NCI-H2196 treated with DMSO at 0.1 percent for 48 hours (cell line): ENCODE measurements at regions not wholly inside any gene's neighbourhood (a gene's known extent, or its start where the extent isn't known, plus 50 kb on each side); places are given as distances from the start of the nearest gene placed in this dataset.
"Not testable (repeated sequence)": the region's sequence is repeated elsewhere in the genome, so short reads cannot be mapped to it uniquely, and the experiment has no call there.

Source experiments
- DNase-seq: peaks from one replicate; lab custom pipeline; 2025; ENCODE audit not compliant: unreplicated experiment; lab: John Stamatoyannopoulos, UW

- DNase-seq: no peak
Measured at GRCh38 chr12:20017802-20018201, 350.5 kb upstream of the PDE3A start.

DNA sequence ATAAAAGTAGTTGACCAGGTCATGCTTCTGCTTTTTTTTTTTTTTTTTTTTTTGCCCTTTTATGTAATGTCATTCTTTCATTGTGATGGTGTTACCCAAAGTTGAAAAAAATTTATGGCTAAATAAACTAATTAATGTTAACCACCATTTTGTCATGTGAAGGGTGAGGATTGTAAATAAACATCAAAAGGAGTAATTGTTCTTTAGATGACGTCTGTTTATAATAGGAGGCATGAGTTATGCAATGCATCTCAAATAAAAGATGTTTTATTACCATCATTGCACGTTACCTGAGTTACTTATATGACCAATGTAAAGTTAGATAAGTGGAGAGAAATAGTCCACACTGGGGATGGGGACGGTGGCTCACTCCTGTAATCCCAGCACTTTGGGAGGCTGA, 349.9 kb upstream of the PDE3A start:
- no peak for DNase-seq

DNA sequence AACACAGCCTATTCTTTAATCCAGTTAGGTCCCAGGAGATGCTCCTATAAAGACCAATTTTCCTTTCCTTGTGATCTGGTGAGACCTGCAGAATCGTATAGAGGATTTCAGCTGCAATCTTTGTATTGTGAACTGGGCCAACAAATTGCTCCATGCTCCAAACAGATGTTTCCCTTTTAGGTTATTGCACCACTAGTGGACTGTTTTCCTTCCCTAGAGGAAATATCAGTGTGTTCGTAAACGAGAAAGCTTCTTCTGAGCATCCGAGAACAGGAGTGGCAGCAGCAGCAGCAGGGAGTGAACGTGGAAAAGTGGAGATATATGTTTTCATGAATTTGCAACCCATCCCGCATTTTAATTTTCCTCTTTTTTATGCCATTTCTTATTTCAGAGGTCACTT, 344.1 kb upstream of the PDE3A start:
- DNase-seq: no peak

DNA sequence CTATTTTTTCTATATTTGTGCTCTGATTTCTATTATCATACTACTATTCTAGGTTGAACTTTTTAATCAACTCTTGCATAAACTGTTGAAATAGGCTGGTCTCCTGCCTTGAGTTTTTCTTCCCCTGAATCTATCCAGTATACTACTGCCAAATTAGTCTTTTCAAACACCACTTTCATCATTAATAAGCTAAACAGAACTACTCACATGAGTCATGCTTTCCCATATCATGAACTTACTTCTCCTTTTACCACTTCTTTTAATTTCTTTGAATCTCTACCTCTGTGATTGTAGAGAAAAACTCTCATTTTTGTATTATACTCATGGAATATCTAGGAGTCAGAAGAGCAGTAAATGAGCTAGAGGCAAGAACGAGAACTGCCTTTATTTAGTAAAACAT, 340.3 kb upstream of the PDE3A start:
- DNase-seq: no peak

DNA sequence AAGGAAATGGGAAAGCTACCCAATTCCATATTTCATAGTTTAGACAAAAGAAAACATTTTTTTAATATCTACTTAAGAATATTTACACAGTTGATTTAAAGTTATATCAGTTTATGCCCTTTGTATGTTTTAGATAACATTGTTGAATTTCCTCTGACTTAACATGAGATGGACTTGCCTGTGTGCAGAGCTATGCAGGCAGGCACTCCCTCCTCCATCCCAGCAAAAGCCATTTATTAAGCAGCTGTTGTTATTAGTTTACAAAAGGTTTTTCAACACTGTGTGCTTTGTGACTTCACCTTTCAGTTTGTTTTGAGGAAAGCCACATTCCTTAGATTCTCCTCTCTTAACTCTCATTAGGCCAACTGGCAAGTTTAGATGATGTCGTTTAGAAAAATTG, 337.5 kb upstream of the PDE3A start:
- no peak for DNase-seq

DNA sequence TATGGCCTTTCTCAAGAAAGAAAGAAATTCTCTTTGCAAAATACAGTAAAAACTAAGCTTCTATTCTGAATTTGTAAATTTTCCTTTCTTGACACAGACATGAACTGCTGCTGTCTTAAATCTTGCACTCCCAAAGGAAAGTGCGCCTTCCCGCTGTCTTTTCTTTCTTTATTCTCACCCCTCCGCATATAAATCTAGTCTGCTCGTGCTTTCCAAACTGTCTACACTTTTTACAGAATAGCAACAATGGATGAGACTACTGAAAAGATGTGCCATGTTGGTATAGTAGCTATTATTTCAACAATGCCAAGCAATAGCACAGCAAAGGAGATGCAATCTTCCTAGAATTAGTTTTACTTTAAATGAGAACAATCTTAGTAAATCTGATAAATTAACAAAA, 328.8 kb upstream of the PDE3A start:
- DNase-seq: no peak

DNA sequence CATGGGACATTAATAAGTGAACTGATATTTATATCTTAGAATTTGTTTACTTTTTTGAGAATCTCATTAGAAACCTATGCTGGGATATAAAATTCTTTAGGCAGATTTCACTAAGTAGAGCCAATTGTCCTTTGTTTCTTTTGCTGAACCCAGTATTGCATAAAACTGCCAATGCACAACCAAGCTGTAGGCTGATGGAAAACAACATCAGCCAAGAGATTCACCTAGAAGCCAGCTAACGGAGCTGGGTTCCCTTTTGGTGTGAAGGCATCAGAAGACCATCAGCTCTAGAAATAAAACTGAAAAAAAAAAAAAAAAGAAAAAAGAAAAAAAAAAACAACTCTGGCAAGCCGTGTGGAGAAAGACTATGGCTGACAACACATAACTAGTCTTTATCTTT, 328.2 kb upstream of the PDE3A start:
- no peak for DNase-seq

DNA sequence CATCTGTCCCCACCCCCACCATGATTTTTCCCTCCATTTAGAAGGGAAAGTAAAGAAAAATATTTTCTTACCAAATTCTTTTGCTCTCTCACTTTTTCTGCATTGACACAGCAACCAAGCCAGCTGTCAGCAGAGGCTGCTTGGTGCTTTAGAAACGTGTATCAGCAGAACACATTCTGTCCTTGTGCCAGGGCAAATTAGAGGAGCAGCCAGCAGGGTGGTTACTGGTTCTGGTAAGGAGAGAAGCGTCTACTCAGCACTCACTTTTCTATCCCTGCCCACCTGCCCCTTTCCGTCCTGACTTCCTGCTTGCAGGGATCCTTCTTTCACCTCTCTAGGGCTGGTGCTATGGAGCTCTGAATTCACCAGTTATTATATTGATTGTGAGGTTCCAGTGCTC, 327.5 kb upstream of the PDE3A start:
- DNase-seq: no peak

DNA sequence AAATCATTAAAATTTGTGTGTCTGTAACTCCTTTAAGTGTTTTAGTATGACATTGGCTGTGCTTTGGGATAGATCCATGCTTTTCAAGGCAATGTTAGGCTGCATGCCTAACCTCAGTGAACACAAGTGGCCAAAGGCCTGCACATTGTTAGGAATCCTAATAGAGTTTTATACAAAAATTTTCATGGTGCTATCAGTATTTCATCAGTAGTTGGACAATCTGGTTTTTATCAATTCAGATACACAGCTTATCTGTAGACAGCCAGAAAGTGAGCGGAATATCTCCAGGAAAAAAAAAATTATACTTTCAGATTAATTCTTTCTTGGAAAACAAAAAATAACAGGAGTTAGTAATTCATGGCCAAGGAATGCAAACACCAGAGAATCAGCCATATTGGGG, 324.0 kb upstream of the PDE3A start:
- no peak for DNase-seq

- no peak for DNase-seq
Measured at GRCh38 chr12:20044846-20045245, 323.5 kb upstream of the PDE3A start.

GRCh38 chr12:20047901-20048300, 320.4 kb upstream of the PDE3A start:
- DNase-seq: no peak

DNA sequence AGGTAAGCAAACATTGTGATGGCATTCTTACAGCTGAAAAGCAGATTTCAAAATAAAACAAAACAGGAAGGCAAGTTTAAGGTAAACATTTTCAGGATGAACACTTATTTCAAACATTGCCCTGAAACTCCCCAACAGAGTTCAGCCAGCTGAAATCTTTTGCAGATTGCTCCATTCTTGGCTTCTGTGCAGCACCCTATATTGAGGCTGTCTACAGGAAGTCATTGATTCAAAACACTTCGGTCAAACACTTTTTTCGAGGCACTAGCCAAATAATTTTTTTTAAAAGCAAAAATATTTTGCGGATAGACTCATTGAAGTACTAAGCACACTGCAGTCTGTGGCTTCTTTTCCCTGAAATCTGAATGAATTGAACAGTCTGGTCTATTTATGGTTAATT, 318.1 kb upstream of the PDE3A start:
- DNase-seq: no peak

GRCh38 chr12:20053782-20054181, 314.6 kb upstream of the PDE3A start:
- DNase-seq: no peak

DNA sequence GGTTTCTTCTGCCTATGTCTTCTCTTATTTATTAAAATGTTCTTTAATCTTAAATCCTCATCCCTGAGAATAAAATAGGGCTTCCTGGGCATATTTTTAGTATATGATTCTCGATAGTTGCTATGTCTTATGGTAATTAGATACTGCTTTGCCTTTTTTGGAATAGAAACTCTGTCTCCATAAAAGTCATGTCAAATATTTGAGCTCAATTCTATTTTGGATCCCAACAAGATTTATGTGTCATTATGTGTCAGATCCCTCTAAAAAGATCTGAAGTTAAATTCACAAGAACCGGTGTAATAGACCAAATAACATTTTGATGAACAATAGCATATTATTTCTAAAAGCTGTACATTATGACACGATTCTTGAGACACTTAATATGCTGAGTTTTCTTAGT, 312.5 kb upstream of the PDE3A start:
- no peak for DNase-seq

- DNase-seq: no peak
Measured at GRCh38 chr12:20057398-20057797, 310.9 kb upstream of the PDE3A start.

- no peak for DNase-seq
Measured at GRCh38 chr12:20063116-20063515, 305.2 kb upstream of the PDE3A start.

DNA sequence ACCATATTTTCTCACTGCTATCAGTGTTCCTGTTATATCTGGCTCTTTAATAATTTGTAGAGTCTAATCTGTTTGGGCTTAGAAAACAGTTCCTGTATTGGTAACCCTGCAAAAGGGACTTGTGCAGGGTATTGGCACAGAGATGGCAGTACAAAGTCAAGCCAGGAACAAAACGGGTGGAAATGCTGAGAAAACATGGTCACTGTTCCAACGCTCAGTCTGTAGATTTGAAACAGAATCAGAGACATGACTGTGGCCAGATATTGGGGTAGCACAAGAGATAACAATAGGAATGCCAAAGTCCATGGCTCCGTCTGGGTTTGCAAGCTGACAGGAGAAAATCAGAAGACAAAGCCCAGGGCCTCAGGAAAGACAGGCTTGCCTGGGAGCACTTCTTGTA, 290.7 kb upstream of the PDE3A start:
- no peak for DNase-seq

DNA sequence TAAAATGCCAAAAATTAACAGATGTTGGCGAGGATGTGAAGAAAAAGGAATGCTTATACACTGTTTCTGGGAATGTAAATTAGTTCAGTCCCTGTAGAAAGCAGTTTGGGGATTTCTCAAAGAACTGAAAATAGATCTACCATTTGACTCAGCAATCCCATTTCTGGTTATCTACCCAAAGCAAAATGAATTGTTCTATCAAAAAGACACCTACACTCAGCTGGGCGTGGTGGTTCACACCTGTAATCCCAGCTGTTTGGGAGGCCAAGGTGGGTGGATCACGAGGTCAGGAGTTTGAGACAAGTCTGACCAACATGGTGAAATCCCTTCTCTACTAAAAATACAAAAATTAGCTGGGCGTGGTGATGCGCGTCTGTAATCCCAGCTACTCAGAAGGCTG, 279.3 kb upstream of the PDE3A start:
- DNase-seq: no peak

GRCh38 chr12:20093190-20093810, 275.0 kb upstream of the PDE3A start:
- not testable (repeated sequence) for DNase-seq

GRCh38 chr12:20096430-20096829, 271.9 kb upstream of the PDE3A start:
- no peak for DNase-seq

GRCh38 chr12:20097626-20098025, 270.7 kb upstream of the PDE3A start:
- DNase-seq: no peak

DNA sequence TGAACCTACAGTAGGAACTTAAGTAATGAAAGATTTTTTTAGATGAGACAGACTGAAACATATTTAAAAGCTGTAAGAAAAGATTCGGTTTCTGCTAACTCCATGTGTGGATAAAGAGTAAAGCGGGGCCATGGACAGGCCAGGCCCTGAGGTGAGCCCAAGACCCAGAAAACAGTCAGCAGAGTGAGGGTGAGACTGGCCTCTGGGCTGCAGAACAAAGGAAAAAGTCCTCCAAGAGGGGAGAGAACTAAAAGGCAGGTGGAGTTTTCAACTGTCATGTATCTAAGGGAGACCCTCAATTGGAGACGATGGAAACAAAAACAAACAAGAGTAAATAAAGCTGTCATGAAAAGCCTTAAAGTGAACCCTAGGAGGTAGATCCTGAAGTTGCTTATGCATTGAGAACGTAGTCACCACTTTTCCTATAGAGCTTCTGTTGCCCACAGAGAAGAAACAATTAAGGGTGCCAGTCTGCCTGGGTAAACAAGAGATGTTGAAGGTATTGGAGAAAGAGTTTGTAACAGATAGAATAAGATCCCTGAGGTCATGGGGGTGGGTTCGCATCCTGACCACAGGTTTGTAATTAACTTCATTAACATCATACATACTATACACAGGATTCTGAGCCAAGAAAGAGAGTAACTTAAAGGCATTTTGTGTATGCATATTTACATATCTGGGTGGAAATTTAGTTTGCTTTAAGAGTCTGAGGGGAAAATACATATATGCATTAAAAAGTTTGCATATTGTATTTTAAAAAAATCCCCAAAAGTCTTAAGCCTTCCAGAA, 268.7 kb upstream of the PDE3A start:
- no peak for DNase-seq

DNA sequence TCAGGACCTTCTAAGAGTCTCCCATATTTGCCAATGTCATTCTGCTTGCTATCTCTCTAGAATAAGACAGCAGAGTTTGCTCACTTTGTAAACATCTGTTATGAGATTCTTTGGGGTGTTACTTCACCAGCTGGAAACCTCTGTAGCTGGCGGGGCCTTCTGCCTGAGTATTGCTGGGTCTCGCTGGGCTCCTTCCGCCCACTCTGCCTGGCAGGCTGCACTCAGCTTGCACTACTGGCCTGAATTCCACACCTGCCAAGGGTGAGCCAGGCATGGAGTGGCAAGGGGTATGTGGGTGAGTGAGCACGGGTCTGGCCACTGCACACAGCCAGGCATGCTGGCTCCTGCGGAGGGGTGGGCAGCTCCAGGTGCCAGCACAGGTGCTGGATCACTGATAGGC, 267.3 kb upstream of the PDE3A start:
- no peak for DNase-seq
